SH-SY5Y (cell line): ENCODE measurements at regions not wholly inside any gene's neighbourhood (a gene's known extent, or its start where the extent isn't known, plus 50 kb on each side); places are given as distances from the start of the nearest gene placed in this dataset.

ENCODE experiments used
- GATA2 ChIP-seq: IDR thresholded peaks from 2 replicates; pipeline ENCODE4 v1.6.1; 2011; ENCODE audit warnings: mild to moderate bottlenecking, low read depth, low read length
- GATA3 ChIP-seq: IDR thresholded peaks from 2 replicates; pipeline ENCODE4 v1.6.1; 2011; ENCODE audit warnings: low read depth, mild to moderate bottlenecking, low read length, moderate library complexity

- TF ChIP-seq GATA2 (no peak), GATA3 (no peak)
Measured at GRCh38 chr7:19944363-19945120, 171.1 kb upstream of the TMEM196 start.

DNA sequence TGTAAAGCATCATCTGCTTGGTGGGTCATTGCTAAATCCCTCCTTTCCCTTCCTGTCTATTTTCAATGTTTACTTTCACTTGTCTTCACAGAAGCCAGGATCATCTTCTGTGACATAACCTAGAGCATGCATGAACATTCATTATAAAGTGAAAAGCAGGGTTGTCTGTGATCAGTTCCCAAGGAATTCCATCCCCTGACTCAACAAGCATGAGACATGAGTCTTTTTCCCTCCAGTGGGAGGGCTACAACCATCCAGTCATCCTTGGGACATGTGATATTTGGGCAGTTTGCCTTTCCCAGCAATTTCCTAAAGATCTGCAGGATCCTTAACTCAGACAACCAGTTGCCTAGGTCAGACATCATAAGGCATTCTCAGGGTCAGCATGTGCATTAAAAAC lies 166.3 kb upstream of the TMEM196 start:
- TF ChIP-seq GATA2 (no peak), GATA3 (no peak)

DNA sequence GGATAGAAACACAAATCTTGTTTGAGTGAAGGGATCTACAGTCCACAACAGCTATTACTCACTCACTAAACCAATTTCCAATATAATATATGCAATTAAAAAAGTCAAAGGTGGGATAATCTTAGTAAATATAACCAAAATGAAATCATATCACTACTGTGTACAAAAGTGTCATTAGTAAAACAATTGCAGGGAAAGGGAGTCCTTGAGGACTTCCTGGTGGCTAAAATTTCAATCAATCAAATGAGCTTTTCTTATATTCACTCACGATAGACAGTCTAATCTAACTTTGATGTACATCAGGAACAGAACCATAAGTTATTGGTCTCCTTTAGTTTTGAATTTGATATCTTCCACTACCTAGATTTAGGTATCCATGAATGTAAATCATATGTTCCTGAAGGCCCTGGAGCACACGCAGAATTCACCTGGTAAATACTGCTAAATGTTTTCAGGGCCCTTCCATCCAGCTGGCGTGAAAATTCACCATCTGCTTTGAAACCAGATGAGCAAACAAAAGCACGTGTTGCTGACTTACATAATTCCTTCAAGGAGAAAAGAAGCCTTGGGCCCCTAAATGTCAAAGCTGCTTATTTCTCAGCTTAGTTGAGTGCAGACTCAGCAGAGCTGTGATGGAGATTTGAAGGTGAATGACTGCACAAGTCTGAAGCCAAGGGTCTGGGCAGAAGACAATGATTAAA lies 159.3 kb upstream of the TMEM196 start:
- no peak for TF ChIP-seq GATA3
- no peak for TF ChIP-seq GATA2

- no peak for TF ChIP-seq GATA3
- TF ChIP-seq GATA2: no peak
Measured at GRCh38 chr7:19930851-19931250, 157.4 kb upstream of the TMEM196 start.

DNA sequence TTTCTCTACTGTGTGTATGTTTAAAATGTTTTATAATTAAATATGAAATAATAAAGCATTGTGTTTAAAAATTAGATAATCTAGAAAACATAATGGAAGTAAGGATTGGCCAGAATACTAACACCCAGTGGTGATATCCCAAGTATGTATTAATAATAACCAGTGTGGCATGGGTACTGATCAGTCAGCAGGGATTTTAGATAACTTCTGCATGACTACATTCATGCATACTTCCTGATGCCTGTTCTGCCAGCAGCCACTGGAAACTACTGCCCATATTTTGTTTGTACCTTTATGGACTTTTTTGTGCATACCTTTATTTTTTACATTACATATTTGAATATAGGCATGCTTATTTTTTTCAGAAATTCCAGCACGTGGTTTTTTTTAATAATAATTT lies 156.6 kb upstream of the TMEM196 start:
- TF ChIP-seq GATA3 (no peak), GATA2 (no peak)

DNA sequence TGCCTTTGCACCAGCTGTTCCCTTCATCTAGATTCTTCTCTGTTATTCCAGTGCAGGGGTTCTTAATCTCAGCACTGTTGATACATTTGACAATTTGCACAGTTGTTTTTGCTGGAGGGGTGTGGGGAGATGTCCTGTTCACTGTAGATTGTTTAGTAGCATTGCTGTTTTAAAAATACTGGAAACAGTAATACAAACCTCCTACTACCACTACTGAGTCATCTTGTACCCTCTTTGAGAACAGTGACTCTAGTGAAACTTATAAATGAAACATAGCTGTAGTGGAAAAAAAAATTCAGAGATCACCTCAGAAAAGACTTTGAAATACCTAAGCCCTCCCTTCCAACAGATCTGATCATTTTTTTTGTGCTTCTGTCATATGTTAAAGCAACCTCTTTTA lies 154.8 kb upstream of the TMEM196 start:
- TF ChIP-seq GATA2: no peak
- TF ChIP-seq GATA3: no peak

- no peak for TF ChIP-seq GATA3
- TF ChIP-seq GATA2: no peak
Measured at GRCh38 chr7:19920705-19921104, 147.3 kb upstream of the TMEM196 start.

GRCh38 chr7:19920166-19920565 lies 146.7 kb upstream of the TMEM196 start:
- no peak for TF ChIP-seq GATA3
- TF ChIP-seq GATA2: no peak

DNA sequence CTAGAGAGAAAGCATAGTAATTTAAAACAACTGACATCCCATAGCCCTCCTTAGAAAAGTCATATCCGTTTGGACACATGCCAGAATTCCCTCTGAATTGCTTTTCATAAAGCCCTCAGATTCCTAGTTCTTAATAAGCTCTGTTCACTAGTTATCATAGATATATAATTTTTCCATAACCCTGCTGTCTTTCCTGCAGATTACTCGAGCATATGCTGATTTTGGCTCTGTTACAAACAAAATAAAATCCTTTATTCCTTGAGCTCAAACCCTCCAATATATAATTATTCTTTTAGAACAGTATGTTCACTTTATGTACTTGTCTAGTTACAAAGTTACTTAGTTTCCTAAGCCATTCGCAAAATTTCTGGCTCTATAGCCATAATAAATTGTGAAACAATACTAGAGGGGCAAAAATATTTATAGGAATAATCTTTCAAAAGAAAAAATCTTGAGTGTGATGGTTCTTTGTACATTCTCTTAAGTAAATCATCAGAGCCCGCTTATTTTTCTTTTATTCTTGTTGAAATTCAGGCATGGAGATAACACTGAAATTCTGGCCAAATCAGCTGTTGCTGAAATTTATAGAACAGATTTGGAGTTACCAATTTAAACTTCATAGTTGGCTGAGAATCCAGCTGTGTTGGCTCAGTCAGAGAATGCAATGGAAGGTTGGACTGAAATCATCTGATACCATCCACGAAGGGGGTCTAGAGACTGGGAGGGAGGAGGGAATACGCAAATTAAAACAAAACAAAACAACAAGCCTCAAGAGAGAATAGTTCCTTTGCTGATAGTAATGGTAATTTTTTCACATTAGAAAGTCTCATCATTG lies 146.1 kb upstream of the TMEM196 start:
- TF ChIP-seq GATA3: no peak
- TF ChIP-seq GATA2: no peak

DNA sequence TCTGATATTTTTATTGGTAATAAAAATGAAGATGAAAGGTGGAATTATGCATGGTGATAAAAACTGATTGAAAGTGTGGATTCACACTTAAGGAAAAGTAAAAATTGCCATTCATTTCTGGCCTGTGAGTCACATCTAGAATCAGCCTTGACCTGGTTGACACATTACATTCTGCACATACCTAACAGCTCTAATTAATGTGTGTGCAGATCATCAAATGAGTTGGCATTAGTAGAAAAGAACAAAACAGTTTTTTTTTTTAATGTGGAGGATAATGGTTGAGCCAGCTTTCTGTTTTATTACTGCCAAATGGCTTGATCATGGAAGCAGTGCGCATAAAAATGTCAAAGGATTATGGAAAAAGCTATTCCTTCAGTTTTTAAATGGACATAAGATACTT lies 142.6 kb upstream of the TMEM196 start:
- no peak for TF ChIP-seq GATA3
- no peak for TF ChIP-seq GATA2

DNA sequence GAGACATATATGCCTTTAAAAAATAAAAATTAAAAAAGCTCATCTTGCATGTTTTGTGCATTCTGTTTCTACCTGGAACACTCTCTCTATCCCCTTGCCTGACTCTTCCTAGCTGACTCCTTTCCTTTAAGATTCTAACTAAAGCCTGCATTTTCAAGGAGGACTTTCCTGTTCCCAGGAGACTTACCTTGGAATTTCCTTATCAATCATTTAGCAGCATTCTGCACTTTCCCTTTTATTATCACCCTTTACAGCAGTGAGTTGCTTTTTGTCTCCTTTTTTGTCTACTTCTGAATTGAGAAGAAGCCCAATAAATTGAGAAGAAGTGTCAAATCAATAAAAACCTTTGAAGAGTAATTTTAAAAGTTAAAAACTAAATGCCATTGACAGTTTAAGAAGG lies 142.2 kb upstream of the TMEM196 start:
- TF ChIP-seq GATA2 (no peak), GATA3 (no peak)

DNA sequence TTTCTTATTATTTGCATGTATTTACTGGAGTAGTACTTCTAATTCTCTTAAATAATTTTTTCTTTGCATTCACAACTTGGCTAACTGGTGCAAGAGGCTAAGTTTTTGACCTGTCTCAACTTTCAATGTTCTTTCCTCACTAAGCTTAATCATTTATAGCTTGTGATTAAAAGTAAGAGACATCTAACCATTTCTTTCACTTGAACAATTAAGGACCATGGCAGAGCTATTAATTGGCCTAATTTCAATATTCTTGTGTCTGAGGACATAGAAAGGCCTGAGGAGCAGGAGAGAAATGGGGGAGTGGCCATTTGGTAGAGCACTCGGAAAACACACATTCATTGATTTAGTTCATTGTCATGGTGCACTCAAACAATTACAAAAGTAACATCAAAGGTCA lies 141.4 kb upstream of the TMEM196 start:
- no peak for TF ChIP-seq GATA3
- no peak for TF ChIP-seq GATA2

GRCh38 chr7:19900118-19900517 lies 126.7 kb upstream of the TMEM196 start:
- TF ChIP-seq GATA3 (no peak), GATA2 (no peak)

DNA sequence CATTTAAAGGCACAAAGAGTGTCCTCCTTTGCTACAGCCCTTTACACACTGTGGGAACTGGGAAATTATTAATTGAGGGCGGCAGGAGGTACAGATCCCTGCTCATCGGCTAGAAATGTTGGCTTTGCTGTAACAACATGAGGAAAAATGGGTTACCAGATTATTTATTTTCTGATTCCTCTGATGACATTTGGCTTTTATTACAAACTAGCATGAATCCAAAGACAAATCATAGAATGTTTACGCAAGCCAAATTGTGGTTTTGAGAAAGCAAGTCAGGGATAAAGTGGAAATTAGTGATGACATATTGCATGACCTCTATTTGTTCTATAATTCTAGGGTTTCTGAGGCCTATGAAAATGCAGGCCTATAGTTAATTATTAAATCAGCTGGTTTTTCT lies 126.1 kb upstream of the TMEM196 start:
- TF ChIP-seq GATA3 (no peak), GATA2 (no peak)

GRCh38 chr7:19872094-19872493 lies 98.7 kb upstream of the TMEM196 start:
- TF ChIP-seq GATA3 (no peak), GATA2 (no peak)
